ENCODE measurements at regions not wholly inside any gene's neighbourhood (a gene's known extent, or its start where the extent isn't known, plus 50 kb on each side); places are given as distances from the start of the nearest gene placed in this dataset.

DNA sequence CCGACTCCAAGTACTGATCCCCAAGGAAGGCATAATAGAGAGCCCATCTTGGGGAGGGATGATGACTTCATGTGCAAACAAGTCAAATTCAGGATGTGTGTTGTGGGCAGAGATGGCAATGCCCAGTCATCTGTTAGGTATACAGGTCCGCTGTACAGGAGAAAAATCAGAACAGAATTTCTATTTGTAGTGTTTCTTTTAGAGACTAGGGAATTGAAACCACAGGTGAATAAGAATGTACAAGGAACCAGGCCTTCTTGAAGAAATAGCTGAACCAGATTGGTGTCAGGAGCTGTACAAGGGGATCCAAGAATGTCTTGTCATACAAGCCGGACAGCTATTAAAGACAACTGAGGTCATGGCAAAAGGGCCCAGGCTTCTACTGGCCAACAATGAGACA is 147.9 kb downstream of the PFKFB3 start:
- H3K9me3 ChIP-seq = no peaks in the 10 kb centered on the region
- TF ChIP-seq, protein P1, sequence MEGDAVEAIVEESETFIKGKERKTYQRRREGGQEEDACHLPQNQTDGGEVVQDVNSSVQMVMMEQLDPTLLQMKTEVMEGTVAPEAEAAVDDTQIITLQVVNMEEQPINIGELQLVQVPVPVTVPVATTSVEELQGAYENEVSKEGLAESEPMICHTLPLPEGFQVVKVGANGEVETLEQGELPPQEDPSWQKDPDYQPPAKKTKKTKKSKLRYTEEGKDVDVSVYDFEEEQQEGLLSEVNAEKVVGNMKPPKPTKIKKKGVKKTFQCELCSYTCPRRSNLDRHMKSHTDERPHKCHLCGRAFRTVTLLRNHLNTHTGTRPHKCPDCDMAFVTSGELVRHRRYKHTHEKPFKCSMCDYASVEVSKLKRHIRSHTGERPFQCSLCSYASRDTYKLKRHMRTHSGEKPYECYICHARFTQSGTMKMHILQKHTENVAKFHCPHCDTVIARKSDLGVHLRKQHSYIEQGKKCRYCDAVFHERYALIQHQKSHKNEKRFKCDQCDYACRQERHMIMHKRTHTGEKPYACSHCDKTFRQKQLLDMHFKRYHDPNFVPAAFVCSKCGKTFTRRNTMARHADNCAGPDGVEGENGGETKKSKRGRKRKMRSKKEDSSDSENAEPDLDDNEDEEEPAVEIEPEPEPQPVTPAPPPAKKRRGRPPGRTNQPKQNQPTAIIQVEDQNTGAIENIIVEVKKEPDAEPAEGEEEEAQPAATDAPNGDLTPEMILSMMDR (IDR thresholded peaks at IDR 0.05) = no peak
- no peak for TF ChIP-seq POLR2A (IDR thresholded peaks at IDR 0.05)
- no peak for TF ChIP-seq POLR2AphosphoS5 (IDR thresholded peaks at IDR 0.05)
- no peak overlapping the region for H3K4me3 ChIP-seq
- no peaks in the 10 kb centered on the region for H3K4me1 ChIP-seq (replicated peaks)
- WGBS = 90% methylated on average over 3 of the region's 3 CpGs
- DNase-seq (ENCODE audit: low spot score) = no peak
- no peak overlapping the region for H3K27ac ChIP-seq
- H3K36me3 ChIP-seq = no peaks in the 10 kb centered on the region
- intact Hi-C loops (cut with DNase I) = no loop called here
- H3K27me3 ChIP-seq (replicated peaks; ENCODE audit: insufficient read depth) = no peaks in the 10 kb centered on the region

DNA sequence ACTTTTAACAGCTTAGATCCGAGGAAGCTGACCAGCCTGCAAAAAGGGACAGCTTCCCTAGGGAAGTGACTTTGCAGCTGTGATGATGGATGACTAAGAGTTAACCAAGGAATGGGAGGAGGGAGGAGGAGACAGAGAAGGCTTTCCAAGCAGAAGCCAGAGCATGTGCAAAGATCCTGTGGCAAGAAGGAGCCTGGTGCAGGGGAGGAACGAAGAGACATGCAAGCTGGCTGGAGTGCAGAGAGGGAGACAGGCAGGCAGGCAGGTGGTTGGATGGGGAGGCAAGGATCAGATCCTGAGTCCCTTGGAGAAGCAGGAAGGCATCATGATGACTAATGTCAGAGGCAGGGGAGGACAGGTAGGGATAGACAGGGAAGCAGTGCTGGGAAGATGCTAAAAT is 148.8 kb downstream of the PFKFB3 start:
- Histone ChIP-seq H3K4me1 (replicated peaks) (no peaks in the 10 kb centered on the region), H3K36me3 (no peaks in the 10 kb centered on the region), H3K9me3 (no peaks in the 10 kb centered on the region), H3K27ac (no peak overlapping the region), H3K27me3 (replicated peaks; ENCODE audit: insufficient read depth) (no peaks in the 10 kb centered on the region), H3K4me3 (no peak overlapping the region)
- TF ChIP-seq POLR2AphosphoS5 (IDR thresholded peaks at IDR 0.05) = no peak
- intact Hi-C loops (cut with DNase I) = no loop called here
- WGBS = 67% methylated on average over 2 of the region's 2 CpGs
- DNase-seq (ENCODE audit: low spot score) = no peak

DNA sequence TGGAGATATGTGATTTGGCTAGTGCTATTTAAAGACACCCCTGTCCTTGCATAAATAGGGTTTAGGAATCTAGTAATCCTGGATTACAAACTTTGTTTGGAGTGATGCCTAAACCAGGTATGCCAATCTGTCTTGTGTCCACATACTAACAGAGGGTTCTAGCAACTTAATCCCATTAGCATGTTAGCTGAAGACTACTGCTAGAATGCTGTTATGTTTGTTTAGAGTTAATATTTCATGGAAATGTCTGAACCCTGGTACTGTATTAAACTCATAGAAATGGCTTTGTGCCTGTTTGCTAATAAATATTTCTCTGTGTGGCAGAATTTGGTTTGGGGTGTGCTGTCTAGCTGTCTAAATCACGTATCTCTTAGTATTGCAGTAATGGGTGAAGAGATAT is 150.8 kb downstream of the PFKFB3 start:
- H3K4me3 ChIP-seq = no peak overlapping the region
- H3K27ac ChIP-seq = peak overlapping the region in 1 of 2 donors; percentile 8
- no peaks in the 10 kb centered on the region for H3K9me3 ChIP-seq
- intact Hi-C loops (cut with DNase I) = no loop called here
- TF ChIP-seq, protein P1 (IDR thresholded peaks at IDR 0.05) = no peak
- TF ChIP-seq POLR2AphosphoS5 (IDR thresholded peaks at IDR 0.05) (no peak), POLR2A (IDR thresholded peaks at IDR 0.05) (no peak)
- H3K4me1 ChIP-seq (replicated peaks) = no peaks in the 10 kb centered on the region
- DNase-seq (ENCODE audit: low spot score) = peak; percentile 0
- H3K27me3 ChIP-seq (replicated peaks; ENCODE audit: insufficient read depth) = no peaks in the 10 kb centered on the region
- WGBS = 66% methylated on average over 1 of the region's 1 CpG
- H3K36me3 ChIP-seq = no peaks in the 10 kb centered on the region

DNA sequence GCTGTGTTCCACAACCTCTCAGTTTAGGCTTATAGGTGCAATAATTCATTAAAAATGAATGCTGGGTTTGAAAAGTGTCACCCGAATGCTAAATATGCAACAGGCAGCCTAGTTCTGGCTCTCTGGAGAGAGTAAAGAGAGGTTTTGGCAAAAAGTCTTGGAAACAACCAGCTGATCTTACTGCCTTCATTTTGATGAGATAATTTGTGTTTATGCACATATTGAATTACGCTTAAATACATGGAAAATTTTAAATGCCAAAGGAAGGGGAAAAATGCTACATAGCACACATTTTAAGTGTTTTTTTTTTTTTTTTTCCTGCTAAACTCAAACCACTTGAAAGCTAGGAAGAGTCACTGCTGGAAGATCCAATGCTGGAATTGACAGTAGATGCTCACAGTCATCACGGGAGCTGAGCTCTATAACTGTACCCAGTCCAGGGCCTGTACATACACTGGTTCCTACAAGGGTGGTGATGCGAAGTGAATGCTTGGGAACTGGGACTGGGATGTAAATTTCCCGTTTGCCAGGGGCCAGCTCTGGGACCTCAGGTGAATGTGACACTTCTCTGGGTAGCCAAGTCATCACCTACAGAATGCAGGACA is 151.5 kb downstream of the PFKFB3 start:
- no peak for TF ChIP-seq POLR2AphosphoS5 (IDR thresholded peaks at IDR 0.05)
- TF ChIP-seq, protein P1 (IDR thresholded peaks at IDR 0.05) = no peak
- TF ChIP-seq POLR2A (IDR thresholded peaks at IDR 0.05) = no peak
- Histone ChIP-seq H3K4me3 (no peak overlapping the region), H3K27me3 (replicated peaks; ENCODE audit: insufficient read depth) (no peaks in the 10 kb centered on the region), H3K4me1 (replicated peaks) (no peaks in the 10 kb centered on the region), H3K27ac (no peak overlapping the region), H3K36me3 (no peaks in the 10 kb centered on the region), H3K9me3 (no peaks in the 10 kb centered on the region)
- intact Hi-C loops (cut with DNase I) = no loop called here
- WGBS = 71% methylated on average over 5 of the region's 5 CpGs
- DNase-seq (ENCODE audit: low spot score) = peak; percentile 1

DNA sequence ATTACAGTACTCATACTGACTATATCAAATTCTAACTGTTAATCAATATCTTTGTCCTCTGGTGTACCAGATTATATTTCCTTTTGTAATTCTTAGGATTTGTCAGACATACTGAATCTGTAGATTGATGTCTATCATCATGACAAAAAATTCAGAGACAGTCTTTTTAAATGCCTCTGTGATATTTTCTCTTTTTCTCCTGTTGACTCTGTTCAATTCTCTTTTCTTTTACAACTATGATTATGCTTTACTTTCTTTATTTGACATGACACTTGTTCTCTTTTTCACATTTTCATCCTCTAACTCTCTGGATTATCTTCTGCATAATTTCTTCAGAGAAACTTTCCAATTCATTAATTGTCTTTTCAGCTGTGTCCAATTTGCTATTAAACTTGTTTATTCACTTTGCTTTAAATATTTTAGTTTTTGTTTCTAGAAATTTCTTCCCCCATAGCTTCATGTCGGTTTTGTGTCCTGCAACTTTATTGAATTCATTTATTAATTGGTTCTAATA is 153.6 kb downstream of the PFKFB3 start:
- no peak overlapping the region for H3K4me3 ChIP-seq
- WGBS = 86% methylated on average over 1 of the region's 1 CpG
- TF ChIP-seq POLR2AphosphoS5 (IDR thresholded peaks at IDR 0.05) = no peak
- no peak for TF ChIP-seq POLR2A (IDR thresholded peaks at IDR 0.05)
- TF ChIP-seq, protein P1 (IDR thresholded peaks at IDR 0.05) = no peak
- no peak for DNase-seq (ENCODE audit: low spot score)
- H3K9me3 ChIP-seq = no peaks in the 10 kb centered on the region
- no peak overlapping the region for H3K27ac ChIP-seq
- H3K27me3 ChIP-seq (replicated peaks; ENCODE audit: insufficient read depth) = no peaks in the 10 kb centered on the region
- H3K4me1 ChIP-seq (replicated peaks) = no peaks in the 10 kb centered on the region
- H3K36me3 ChIP-seq = no peaks in the 10 kb centered on the region
- intact Hi-C loops (cut with DNase I) = no loop called here

Data from prostate gland (tissue), 2 donors.